ENCODE measurements at regions not wholly inside any gene's neighbourhood (a gene's known extent, or its start where the extent isn't known, plus 50 kb on each side); places are given as distances from the start of the nearest gene placed in this dataset.

GRCh38 chr11:69978841-69979614, 99.1 kb upstream of the ANO1 start:
- H3K36me3 ChIP-seq (ENCODE audit: control insufficient read depth in 2 of 4, insufficient read depth in 4 of 4, low read length in 3 of 4), result no peaks in the 10 kb centered on the region
- H2BK120ac ChIP-seq (replicated peaks; ENCODE audit: low read depth, low read length), result no peak overlapping the region
- no peak overlapping the region for H2BK5ac ChIP-seq (ENCODE audit: low read depth, low read length)
- H2BK12ac ChIP-seq (ENCODE audit: low read depth, low read length), result no peak overlapping the region
- no peaks in the 10 kb centered on the region for H4K20me1 ChIP-seq (replicated peaks in 1 of 2; ENCODE audit: control insufficient read depth in 1 of 2, insufficient read depth in 2 of 2, low read length in 2 of 2)
- H3K4me2 ChIP-seq (ENCODE audit: insufficient read depth in 1 of 2, low read depth in 2 of 2, low read length in 2 of 2), result no peak overlapping the region
- H2BK15ac ChIP-seq (ENCODE audit: low read length), result no peak overlapping the region
- H3K18ac ChIP-seq (ENCODE audit: extremely low read depth, low read length), result no peak overlapping the region
- H3K79me1 ChIP-seq (ENCODE audit: low read depth, low read length), result no peaks in the 10 kb centered on the region
- no peak overlapping the region for H3K14ac ChIP-seq (ENCODE audit: insufficient read length)
- H3K27ac ChIP-seq (ENCODE audit: low read depth, low read length), result no peak overlapping the region
- no peak overlapping the region for H3K4ac ChIP-seq (replicated peaks; ENCODE audit: insufficient read length, low read depth, low read length)
- no peak overlapping the region for H3K56ac ChIP-seq (replicated peaks; ENCODE audit: insufficient read length, low read depth, low read length)
- H3K4me1 ChIP-seq (replicated peaks in 1 of 4; ENCODE audit: control insufficient read depth in 3 of 4, insufficient read depth in 4 of 4, low read length in 3 of 4), result peaks cover 5 to 18% (median 7%) of the 10 kb centered on the region in 4 experiments
- CTCF ChIA-PET (ENCODE audit: partially characterized antibody), result interaction anchor here (0.6 to 8.3 kb wide), 13 partner anchors 10 to 217 kb away, joined by 3 to 54 read pairs (median 4); no protein-coding TSS in a partner anchor
- H2AFZ ChIP-seq (ENCODE audit: low read length), result no peak overlapping the region
- no peak overlapping the region for H3K23ac ChIP-seq (ENCODE audit: insufficient read length)
- no peaks in the 10 kb centered on the region for H3K23me2 ChIP-seq (ENCODE audit: low read depth, low read length)
- no peak overlapping the region for H3K4me3 ChIP-seq (ENCODE audit: extremely low read depth in 1 of 4, insufficient read depth in 2 of 4, low read depth in 3 of 4, low read length in 4 of 4)
- peak overlapping the region; percentile 5; the same call in 1 of the 2 replicates for H2BK20ac ChIP-seq (ENCODE audit: low read length)
- H2AK5ac ChIP-seq (ENCODE audit: low read depth, low read length), result no peak overlapping the region
- no peak overlapping the region for H4K5ac ChIP-seq (ENCODE audit: insufficient read length, low read depth, low read length)
- POLR2A ChIA-PET (ENCODE audit: partially characterized antibody), result interaction anchor here (0.8 to 1.5 kb wide), 2 partner anchors 104 to 225 kb away, joined by 3 read pairs; no protein-coding TSS in a partner anchor
- WGBS, 2 experiments (ENCODE audit: extremely low coverage in 1 of 2, insufficient coverage in 1 of 2, insufficient read length in 1 of 2, insufficient replicate concordance in 2 of 2, low coverage in 1 of 2, low lambda C conversion rate in 2 of 2, missing lambda C conversion rate in 1 of 2), result 81% methylated on average over 10 of the region's 10 CpGs; no CpG with 5 or more reads in 1 of the 2 experiments
- H4K8ac ChIP-seq (ENCODE audit: extremely low read depth, insufficient read depth, low read length), result no peak overlapping the region
- FAIRE-seq (no peak), DNase-seq (ENCODE audit: low read depth in 1 of 2, low spot score in 2 of 2) (no peak)
- H4K91ac ChIP-seq (replicated peaks; ENCODE audit: insufficient read length, low read length), result no peak overlapping the region
- H3K27me3 ChIP-seq (replicated peaks in 1 of 4; ENCODE audit: control insufficient read depth in 3 of 4, extremely low read depth in 1 of 4, insufficient read depth in 3 of 4, low read length in 3 of 4), result peaks cover 0 to 2% (median under 1%) of the 10 kb centered on the region in 4 experiments; a peak in 6 of 7 replicates
- H3K79me2 ChIP-seq (ENCODE audit: control insufficient read depth in 1 of 2, insufficient read depth in 2 of 2, low read length in 2 of 2), result no peaks in the 10 kb centered on the region
- no peak overlapping the region for H3K9ac ChIP-seq (replicated peaks in 1 of 4; ENCODE audit: extremely low read depth in 1 of 4, low read depth in 3 of 4, low read length in 3 of 4)
- no peaks in the 10 kb centered on the region for H3K9me3 ChIP-seq (ENCODE audit: insufficient read depth in 2 of 2, low read depth in 1 of 2, low read length in 1 of 2)
- TF ChIP-seq, protein P1, sequence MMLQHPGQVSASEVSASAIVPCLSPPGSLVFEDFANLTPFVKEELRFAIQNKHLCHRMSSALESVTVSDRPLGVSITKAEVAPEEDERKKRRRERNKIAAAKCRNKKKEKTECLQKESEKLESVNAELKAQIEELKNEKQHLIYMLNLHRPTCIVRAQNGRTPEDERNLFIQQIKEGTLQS (IDR thresholded peaks at IDR 0.05; ENCODE audit: insufficient read depth, low read depth, low read length), result no peak
- TF ChIP-seq POU5F1 (IDR thresholded peaks at IDR 0.05; ENCODE audit: low read depth, low read length) (no peak), CBX5 (IDR thresholded peaks at IDR 0.05; ENCODE audit: low read depth, low read length) (no peak), ASH2L (IDR thresholded peaks at IDR 0.05; ENCODE audit: low read length) (no peak), GABPA (IDR thresholded peaks at IDR 0.05; ENCODE audit: borderline replicate concordance, insufficient read depth, low read length) (no peak), TCF12 (IDR thresholded peaks at IDR 0.05; ENCODE audit: low read depth, low read length) (no peak), BACH1 (IDR thresholded peaks at IDR 0.05; ENCODE audit: low read length) (no peak), EP300 (IDR thresholded peaks at IDR 0.05; ENCODE audit: borderline replicate concordance in 1 of 2, low read depth in 2 of 2, low read length in 2 of 2) (no peak), BRCA1 (IDR thresholded peaks at IDR 0.05; ENCODE audit: low read depth, low read length) (no peak), ZNF274 (IDR thresholded peaks at IDR 0.05; ENCODE audit: borderline replicate concordance, extremely low read depth, low read length) (no peak), SRF (IDR thresholded peaks at IDR 0.05; ENCODE audit: low read depth, low read length) (no peak)
- TF ChIP-seq, protein P2, sequence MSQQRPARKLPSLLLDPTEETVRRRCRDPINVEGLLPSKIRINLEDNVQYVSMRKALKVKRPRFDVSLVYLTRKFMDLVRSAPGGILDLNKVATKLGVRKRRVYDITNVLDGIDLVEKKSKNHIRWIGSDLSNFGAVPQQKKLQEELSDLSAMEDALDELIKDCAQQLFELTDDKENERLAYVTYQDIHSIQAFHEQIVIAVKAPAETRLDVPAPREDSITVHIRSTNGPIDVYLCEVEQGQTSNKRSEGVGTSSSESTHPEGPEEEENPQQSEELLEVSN (IDR thresholded peaks at IDR 0.05), result no peak
